Activated CD4-positive, alpha-beta T cell treated with anti-CD3 and anti-CD28 coated beads, Interleukin-2, amount 10 ng/mL, durations not matched to agents 7 days and 5 days (primary cell): ENCODE measurements at regions not wholly inside any gene's neighbourhood (a gene's known extent, or its start where the extent isn't known, plus 50 kb on each side); places are given as distances from the start of the nearest gene placed in this dataset.
"Not testable (repeated sequence)": the region's sequence is repeated elsewhere in the genome, so short reads cannot be mapped to it uniquely, and the experiment has no call there.

Source experiments
- CTCF ChIA-PET: fragments of 350-600 bp; sonication (Branson Sonifier 250); formaldehyde crosslinking; loops from one replicate; lab custom pipeline; 2021; ENCODE audit warnings: antibody characterized with exemption; lab: Charles Lee
- POLR2A ChIA-PET: fragments of 350-600 bp; sonication (Branson Sonifier 250); formaldehyde crosslinking; loops from one replicate; lab custom pipeline; 2021; ENCODE audit warnings: antibody characterized with exemption; lab: Charles Lee
- DNase-seq: peaks from one replicate; pipeline ENCODE4 v3.0.0-alpha.2; 2020
- H3K27ac Mint-ChIP-seq: one replicate; pipeline ENCODE4 v1.8.0; 2021; ENCODE audit warnings: mild to moderate bottlenecking, moderate library complexity, mixed read lengths
- H3K27me3 Mint-ChIP-seq: one replicate; pipeline ENCODE4 v1.8.0; 2021; ENCODE audit warnings: mixed read lengths
- H3K36me3 Mint-ChIP-seq: one replicate; pipeline ENCODE4 v1.8.0; 2021; ENCODE audit warnings: low read depth, mixed read lengths
- H3K4me1 Mint-ChIP-seq: one replicate; pipeline ENCODE4 v1.8.0; 2021; ENCODE audit warnings: mixed read lengths
- H3K4me3 Mint-ChIP-seq: one replicate; pipeline ENCODE4 v1.8.0; 2021; ENCODE audit warnings: mild to moderate bottlenecking, moderate library complexity, mixed read lengths
- H3K9me3 Mint-ChIP-seq: one replicate; pipeline ENCODE4 v1.8.0; 2021; ENCODE audit warnings: mixed read lengths

- Mint-ChIP-seq H3K9me3 (no peaks in the 10 kb centered on the region), H3K27ac (no peak overlapping the region), H3K27me3 (peaks cover 1% of the 10 kb centered on the region), H3K4me1 (no peaks in the 10 kb centered on the region), H3K36me3 (no peaks in the 10 kb centered on the region), H3K4me3 (no peak overlapping the region)
- ChIA-PET CTCF (no interaction called here), POLR2A (no interaction called here)
- no peak for DNase-seq
Observed at GRCh38 chr3:156036258-156037053, 83.9 kb upstream of the KCNAB1 start.

GRCh38 chr3:156037356-156037755 is 83.0 kb upstream of the KCNAB1 start:
- Mint-ChIP-seq H3K9me3 (no peaks in the 10 kb centered on the region), H3K27ac (no peak overlapping the region), H3K36me3 (no peaks in the 10 kb centered on the region), H3K4me1 (no peaks in the 10 kb centered on the region), H3K27me3 (peaks cover 1% of the 10 kb centered on the region), H3K4me3 (no peak overlapping the region)
- ChIA-PET CTCF (no interaction called here), POLR2A (no interaction called here)
- no peak for DNase-seq

- Mint-ChIP-seq H3K36me3 (no peaks in the 10 kb centered on the region), H3K27me3 (peaks cover 5% of the 10 kb centered on the region), H3K4me1 (no peaks in the 10 kb centered on the region), H3K27ac (no peak overlapping the region), H3K9me3 (no peaks in the 10 kb centered on the region), H3K4me3 (no peak overlapping the region)
- no peak for DNase-seq
- ChIA-PET POLR2A (no interaction called here), CTCF (no interaction called here)
Observed at GRCh38 chr3:156038869-156039268, 81.5 kb upstream of the KCNAB1 start.

GRCh38 chr3:156040041-156040440 is 80.3 kb upstream of the KCNAB1 start:
- H3K27ac Mint-ChIP-seq: no peak overlapping the region
- no peak for DNase-seq
- no peak overlapping the region for H3K4me3 Mint-ChIP-seq
- peaks cover 5% of the 10 kb centered on the region for H3K27me3 Mint-ChIP-seq
- POLR2A ChIA-PET: no interaction called here
- CTCF ChIA-PET: interaction anchor here (0.6 to 0.8 kb wide), 2 partner anchors 335 to 339 kb away, joined by 4 to 5 read pairs; no protein-coding TSS in a partner anchor
- no peaks in the 10 kb centered on the region for H3K4me1 Mint-ChIP-seq
- no peaks in the 10 kb centered on the region for H3K9me3 Mint-ChIP-seq
- no peaks in the 10 kb centered on the region for H3K36me3 Mint-ChIP-seq

- DNase-seq, H3K36me3 Mint-ChIP-seq, H3K9me3 Mint-ChIP-seq, H3K4me3 Mint-ChIP-seq, H3K27me3 Mint-ChIP-seq, H3K4me1 Mint-ChIP-seq, H3K27ac Mint-ChIP-seq, POLR2A ChIA-PET: not testable (repeated sequence)
- CTCF ChIA-PET: interaction anchor here (1.6 kb wide), 1 partner anchor 9 kb away, joined by 3 read pairs; no protein-coding TSS in a partner anchor
Observed at GRCh38 chr3:156041216-156041841, 79.0 kb upstream of the KCNAB1 start.

- H3K4me1 Mint-ChIP-seq, H3K36me3 Mint-ChIP-seq, H3K27me3 Mint-ChIP-seq, H3K4me3 Mint-ChIP-seq, H3K27ac Mint-ChIP-seq, H3K9me3 Mint-ChIP-seq, DNase-seq, POLR2A ChIA-PET: not testable (repeated sequence)
- CTCF ChIA-PET: interaction anchor here (1.6 kb wide), 1 partner anchor 9 kb away, joined by 3 read pairs; no protein-coding TSS in a partner anchor
Observed at GRCh38 chr3:156041856-156042255, 78.5 kb upstream of the KCNAB1 start.

- DNase-seq: peak; percentile 54
- POLR2A ChIA-PET, H3K4me1 Mint-ChIP-seq, H3K27me3 Mint-ChIP-seq, H3K9me3 Mint-ChIP-seq, H3K4me3 Mint-ChIP-seq, H3K27ac Mint-ChIP-seq, H3K36me3 Mint-ChIP-seq: not testable (repeated sequence)
- CTCF ChIA-PET: interaction anchor here (0.6 to 1.2 kb wide), 6 partner anchors 14 to 1093 kb away, joined by 3 to 5 read pairs (median 3); no protein-coding TSS in a partner anchor
Observed at GRCh38 chr3:156043832-156044633, 76.3 kb upstream of the KCNAB1 start.

- H3K9me3 Mint-ChIP-seq: no peaks in the 10 kb centered on the region
- H3K27ac Mint-ChIP-seq: no peak overlapping the region
- peaks cover 4% of the 10 kb centered on the region for H3K27me3 Mint-ChIP-seq
- DNase-seq: no peak
- ChIA-PET POLR2A (no interaction called here), CTCF (interaction anchor here (1.2 kb wide), 2 partner anchors 62 to 1092 kb away, joined by 3 to 5 read pairs; no protein-coding TSS in a partner anchor)
- no peaks in the 10 kb centered on the region for H3K4me1 Mint-ChIP-seq
- no peaks in the 10 kb centered on the region for H3K36me3 Mint-ChIP-seq
- no peak overlapping the region for H3K4me3 Mint-ChIP-seq
Observed at GRCh38 chr3:156044634-156044975, 75.8 kb upstream of the KCNAB1 start.

- H3K4me1 Mint-ChIP-seq, H3K27ac Mint-ChIP-seq, H3K27me3 Mint-ChIP-seq, CTCF ChIA-PET, H3K9me3 Mint-ChIP-seq, H3K4me3 Mint-ChIP-seq, POLR2A ChIA-PET, H3K36me3 Mint-ChIP-seq, DNase-seq: not testable (repeated sequence)
Observed at GRCh38 chr3:156048483-156048882, 71.9 kb upstream of the KCNAB1 start.

- no peak overlapping the region for H3K4me3 Mint-ChIP-seq
- H3K4me1 Mint-ChIP-seq: no peaks in the 10 kb centered on the region
- DNase-seq: no peak
- H3K9me3 Mint-ChIP-seq: peaks cover 8% of the 10 kb centered on the region
- H3K36me3 Mint-ChIP-seq: no peaks in the 10 kb centered on the region
- ChIA-PET CTCF (interaction anchor here (1.2 kb wide), 1 partner anchor 18 kb away, joined by 3 read pairs; no protein-coding TSS in a partner anchor), POLR2A (no interaction called here)
- H3K27me3 Mint-ChIP-seq: peaks cover 3% of the 10 kb centered on the region
- H3K27ac Mint-ChIP-seq: no peak overlapping the region
Observed at GRCh38 chr3:156050918-156051317, 69.5 kb upstream of the KCNAB1 start.

- H3K27me3 Mint-ChIP-seq: peaks cover 5% of the 10 kb centered on the region
- POLR2A ChIA-PET: no interaction called here
- DNase-seq: no peak
- no peaks in the 10 kb centered on the region for H3K36me3 Mint-ChIP-seq
- CTCF ChIA-PET: interaction anchor here (1.2 kb wide), 1 partner anchor 17 kb away, joined by 3 read pairs; no protein-coding TSS in a partner anchor
- H3K27ac Mint-ChIP-seq: no peak overlapping the region
- H3K4me3 Mint-ChIP-seq: no peak overlapping the region
- H3K9me3 Mint-ChIP-seq: peaks cover 8% of the 10 kb centered on the region
- H3K4me1 Mint-ChIP-seq: no peaks in the 10 kb centered on the region
Observed at GRCh38 chr3:156051651-156052050, 68.7 kb upstream of the KCNAB1 start.

- ChIA-PET POLR2A (no interaction called here), CTCF (no interaction called here)
- Mint-ChIP-seq H3K27ac (no peak overlapping the region), H3K4me3 (no peak overlapping the region), H3K4me1 (no peaks in the 10 kb centered on the region), H3K27me3 (peaks cover 9% of the 10 kb centered on the region), H3K36me3 (no peaks in the 10 kb centered on the region), H3K9me3 (peaks cover 8% of the 10 kb centered on the region)
- no peak for DNase-seq
Observed at GRCh38 chr3:156052115-156052514, 68.3 kb upstream of the KCNAB1 start.
